Stimulated activated CD4-positive, alpha-beta T cell treated with anti-CD3 and anti-CD28 coated beads, Interleukin-4, amount 100 ng/mL, for 4 hours (primary cell): ENCODE measurements at regions not wholly inside any gene's neighbourhood (a gene's known extent, or its start where the extent isn't known, plus 50 kb on each side); places are given as distances from the start of the nearest gene placed in this dataset.
"Not testable (repeated sequence)": the region's sequence is repeated elsewhere in the genome, so short reads cannot be mapped to it uniquely, and the experiment has no call there.

ENCODE experiments used
- DNase-seq, 2 experiments: peaks; one replicate each; pipeline ENCODE4 v3.0.0-alpha.2; 2020

DNA sequence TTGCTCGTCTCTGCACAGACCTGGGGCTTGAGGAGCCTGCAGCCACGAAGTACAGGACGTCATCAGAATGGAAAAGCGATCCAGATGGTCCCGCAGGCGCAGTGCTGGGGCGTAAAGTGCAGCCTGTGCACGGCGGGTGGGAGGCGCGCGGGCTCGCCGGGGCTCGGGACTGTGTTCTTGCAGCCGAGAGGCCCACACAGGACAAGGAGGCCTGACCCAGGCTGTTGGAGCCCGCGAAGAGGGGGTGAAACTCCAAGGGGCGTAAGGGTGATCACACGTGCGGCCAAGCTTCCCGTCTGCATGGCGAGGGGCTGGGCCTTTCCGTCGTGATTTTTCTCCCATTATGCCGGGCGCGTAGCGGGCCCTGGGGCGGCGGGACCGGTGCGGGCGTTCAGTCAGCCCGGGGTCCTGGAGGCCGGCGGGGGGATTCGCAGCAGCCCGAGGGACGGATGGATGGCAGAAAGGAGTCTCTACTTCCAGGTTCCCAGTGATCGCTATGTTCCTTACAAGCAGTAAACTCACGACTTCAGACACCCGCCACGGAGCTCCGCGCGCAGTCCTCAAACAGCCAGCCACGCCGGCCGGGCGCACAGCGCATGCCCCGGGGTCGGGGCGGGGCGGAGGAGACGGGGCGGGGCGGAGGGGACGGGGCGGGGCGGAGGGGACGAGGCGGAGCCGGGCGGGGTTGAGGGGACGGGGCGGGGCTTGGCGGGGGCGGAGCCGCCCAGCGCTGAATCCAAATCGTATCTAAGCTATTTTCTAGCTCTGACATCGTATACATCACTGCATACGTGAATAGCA, 141.0 kb upstream of the KCNJ18 start:
- DNase-seq: peak; percentile 75 to 85

DNA sequence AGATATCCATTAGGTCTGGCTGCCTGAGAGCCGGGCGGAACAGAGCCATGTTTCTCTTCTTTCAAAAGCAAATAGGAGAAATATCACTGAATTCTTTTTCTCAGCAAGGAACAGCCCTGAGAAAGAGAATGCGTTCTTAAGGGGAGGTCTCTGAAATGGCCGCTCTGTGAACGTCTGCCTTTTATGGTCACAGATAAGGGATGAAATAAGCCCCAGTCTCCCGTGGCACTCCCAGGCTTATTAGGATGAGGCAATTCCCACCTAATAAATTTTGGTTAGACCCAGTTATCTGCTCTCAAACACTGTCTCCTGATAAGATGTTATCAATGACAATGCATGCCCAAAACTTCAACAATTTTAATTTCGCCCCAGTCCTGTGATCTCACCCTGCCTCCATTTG, 133.4 kb upstream of the KCNJ18 start:
- DNase-seq: not testable (repeated sequence)

DNA sequence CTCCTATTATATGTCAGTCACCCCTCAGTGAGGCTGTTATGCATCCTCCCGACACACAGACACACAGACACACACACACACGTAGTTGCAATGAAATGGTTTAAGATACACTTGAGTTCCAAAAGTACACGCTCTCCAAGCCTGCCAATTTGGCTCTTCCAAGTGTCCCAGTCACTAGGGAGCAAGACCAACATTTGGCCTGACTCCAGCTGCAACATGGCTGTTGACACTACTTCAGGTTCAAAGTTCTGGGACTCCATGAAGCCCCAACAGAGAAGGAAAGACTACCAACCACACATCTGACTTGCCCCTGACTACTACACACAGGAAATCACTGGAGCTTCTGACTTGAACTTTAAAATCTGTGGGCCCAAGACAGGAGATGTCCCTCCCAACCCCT, 128.1 kb upstream of the KCNJ18 start:
- no peak for DNase-seq

DNA sequence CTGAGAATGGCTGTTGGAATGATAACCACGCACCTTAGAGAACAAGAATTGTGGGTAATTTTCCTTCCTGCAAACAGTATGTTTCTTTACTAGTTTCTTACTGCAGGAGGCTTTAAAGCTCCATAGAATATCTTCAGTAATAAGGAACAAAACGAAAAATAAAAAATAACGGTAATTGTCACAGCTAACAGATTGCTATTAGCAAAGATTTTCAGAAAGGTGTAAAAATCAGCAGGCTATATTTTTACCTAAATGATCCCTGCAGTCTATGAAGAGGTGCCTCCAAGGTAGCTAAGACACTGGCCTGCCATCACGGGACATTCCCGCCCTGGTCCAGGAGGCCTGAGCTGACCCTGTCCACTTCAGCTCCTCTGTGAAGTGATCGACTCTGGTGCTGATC, 127.6 kb upstream of the KCNJ18 start:
- not testable (repeated sequence) for DNase-seq

DNA sequence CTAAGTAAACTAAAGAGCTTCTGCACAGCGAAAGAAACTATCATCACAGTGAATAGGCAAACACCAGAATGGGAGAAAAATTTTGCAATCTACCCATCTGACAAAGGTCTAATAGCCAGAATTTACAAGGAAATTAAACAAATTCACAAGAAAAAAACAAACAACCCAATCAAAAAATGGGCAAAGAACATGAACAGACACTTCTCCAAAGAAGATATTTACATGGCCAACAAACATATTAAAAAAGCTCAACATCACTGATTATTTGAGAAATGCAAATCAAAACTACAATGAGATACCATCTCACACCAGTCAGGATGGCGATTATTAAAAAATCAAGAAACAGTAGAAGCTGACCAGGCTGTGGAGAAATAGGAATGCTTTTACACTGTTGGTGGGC, 121.9 kb upstream of the KCNJ18 start:
- DNase-seq: not testable (repeated sequence)

DNA sequence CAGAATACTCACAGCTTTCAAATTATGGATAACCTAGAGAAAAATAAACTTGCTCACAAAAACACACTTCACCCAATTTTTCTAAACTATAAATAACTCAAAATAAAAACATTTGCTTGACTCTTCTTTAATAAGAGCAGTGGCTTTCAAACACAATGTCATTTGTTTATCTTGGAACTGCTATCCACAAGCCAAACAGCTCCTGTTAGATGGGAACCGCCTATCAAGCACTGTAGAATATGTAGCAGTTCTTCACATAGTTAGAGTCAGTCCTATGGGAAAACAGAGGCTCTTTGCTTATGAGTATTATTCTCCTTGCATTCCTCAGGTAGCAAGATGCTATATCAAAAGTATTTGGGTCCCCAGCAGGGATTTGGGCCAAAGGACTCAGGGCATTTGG, 120.2 kb upstream of the KCNJ18 start:
- not testable (repeated sequence) for DNase-seq

DNA sequence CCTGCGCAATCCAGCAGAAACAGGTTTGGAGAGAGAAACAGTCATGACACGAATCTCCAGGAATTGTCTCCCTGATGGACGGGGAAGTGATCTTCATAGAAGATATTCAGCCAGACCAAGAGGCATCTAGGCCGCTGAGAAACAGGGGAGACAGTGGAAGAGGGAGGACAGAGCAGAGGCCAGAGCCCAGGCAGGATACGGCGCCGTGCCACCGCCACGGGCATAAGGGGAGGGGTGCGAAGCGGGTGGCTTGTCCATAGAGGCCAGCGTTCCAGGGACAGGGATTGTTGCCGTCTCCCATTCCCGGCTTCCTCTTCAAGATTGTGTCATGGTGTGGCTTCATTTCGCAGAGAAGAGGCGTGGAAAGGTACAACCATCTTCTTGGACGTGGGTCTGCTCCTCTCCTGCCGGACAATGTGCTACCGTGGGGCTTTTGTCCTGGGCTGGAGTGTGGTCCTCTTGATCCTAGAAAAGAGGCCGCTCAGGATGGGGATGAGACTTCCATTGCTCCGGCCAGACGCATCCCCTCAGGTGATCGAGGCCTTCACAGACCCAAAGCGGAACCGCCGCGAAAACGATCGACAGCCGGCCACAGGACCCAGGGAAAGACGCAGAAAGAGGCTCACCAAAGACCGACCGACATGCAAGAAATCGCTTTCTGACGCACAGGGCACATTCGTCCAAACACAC, 118.9 kb upstream of the KCNJ18 start:
- DNase-seq: not testable (repeated sequence)

DNA sequence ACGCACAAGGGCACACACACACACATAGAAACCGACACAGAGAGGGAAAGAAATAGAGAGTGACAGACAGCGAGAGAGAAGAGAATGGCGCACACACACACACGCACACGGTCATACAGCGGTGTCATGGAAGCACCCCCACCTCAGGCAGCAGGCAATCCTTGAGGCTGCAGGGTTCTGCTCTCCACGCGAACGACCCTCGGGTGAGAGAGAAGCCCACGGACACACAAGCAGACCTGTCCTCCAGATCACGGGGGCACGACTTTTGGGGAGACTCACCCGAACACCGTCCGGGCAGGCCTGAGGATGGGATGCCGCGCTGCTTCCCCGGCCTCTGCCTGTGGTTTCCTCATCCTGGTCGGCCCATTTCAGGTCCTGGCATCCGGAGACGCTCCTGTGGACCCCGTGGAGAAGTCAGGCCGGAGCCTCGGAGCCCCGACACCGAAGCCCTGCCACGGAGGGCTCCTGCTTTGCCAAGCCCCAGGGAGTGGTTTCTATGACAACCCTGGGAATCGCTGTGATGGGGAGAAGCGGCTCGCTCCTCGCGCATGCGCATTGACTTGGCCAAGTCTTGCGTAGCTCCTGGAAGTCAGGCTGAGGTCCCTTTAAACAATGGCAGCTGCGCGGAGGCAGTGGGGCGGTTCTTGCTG, 118.2 kb upstream of the KCNJ18 start:
- DNase-seq: peak; percentile 45 to 50

DNA sequence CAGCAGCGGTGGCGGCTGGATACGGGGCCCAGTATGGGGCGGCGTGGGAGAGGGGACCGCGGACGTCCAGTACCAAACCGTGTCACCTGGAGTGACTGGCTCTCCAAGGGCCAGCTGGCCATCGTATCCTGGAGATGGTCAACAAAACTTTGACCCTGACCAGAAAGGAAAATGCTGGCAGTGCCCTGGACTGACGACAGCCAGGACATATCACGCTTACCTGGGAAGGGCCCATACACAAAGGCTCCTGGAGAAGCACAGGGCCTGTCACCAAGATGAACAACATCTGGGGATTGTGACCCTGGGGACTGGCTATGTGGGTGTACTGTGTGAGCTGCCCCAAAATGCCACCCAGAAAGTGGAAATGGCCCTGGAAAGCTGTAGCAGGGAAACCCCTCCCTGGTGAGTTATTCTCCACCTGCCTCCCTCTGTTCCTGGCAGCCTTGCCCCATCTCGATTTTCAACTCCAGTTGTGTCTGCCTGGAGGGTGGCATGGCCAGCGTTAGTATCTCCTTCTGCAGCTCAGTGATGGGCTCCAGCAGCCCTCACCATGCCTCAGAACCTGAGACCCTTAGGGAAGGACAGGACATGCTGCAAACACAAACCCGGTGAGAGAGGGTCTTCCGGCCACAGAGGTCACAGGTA, 117.6 kb upstream of the KCNJ18 start:
- DNase-seq: not testable (repeated sequence)

DNA sequence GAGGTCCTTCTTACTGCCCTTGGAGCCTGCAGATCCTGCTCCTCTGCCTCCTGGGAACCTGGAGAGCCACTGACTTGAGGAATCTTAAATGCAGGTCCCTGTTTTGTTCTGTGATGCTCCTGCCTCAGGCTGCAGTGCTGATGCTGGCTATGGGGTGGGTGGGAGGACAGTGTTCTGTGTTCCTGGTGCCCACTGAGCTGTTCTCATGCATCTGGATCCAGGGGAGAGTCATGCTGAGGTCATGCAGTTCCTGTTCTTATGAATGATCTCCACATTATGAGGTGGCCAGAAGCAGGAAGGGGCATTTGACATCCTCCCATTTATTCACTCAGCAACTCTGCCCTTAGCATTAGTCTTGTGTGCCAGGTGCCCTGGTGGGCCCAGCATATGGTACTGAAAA, 113.5 kb upstream of the KCNJ18 start:
- not testable (repeated sequence) for DNase-seq

DNA sequence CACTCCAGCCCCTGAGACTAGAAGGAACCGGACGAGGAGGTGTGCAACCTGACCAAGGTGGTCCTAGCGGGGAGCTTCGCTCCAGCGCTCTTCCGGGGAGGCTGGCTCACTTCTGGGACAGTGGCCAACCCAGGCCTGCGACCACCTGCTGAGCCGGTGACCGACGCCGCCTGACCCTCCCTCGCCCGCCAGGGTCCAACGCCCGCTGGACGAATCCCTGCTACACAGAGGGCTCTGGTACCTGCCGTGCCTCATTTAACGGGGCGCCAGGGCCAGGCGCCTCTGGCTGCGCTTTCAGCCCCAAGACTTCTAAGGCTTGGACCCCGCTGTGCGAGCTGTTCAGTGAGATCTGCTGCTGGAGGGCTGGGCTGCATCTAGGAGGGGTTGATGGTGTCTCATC, 99.5 kb upstream of the KCNJ18 start:
- DNase-seq: no peak

DNA sequence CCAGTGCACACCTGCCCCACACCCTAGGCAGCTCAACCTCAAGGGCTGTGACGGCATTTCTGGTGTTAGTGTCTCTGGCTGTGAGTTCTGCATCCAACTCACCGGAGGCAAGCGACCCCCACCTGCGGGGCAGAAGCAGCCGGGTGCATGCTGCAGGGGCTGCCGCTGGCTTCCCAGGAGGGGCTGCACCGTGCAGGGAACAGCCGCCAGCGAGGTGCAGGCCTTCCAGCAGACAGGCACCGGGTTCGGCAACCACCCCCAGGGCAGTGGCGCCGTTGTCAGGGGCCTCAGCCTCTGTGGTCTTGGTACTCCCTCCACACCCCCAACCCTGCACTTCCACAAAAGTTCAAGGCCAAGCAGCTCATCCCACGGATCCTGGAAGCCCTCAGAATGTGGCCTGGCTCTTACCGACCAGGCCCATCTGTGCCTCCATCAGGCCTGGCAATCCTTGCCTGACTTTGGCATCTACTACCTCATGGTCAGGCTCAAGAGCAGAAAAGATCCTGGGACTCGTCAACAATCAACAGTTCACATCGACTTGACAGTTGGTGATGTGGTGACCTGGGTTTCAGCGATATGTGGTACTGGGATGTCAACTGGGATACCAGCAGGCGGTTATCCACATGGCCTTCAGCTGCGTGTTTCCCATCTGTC, 98.7 kb upstream of the KCNJ18 start:
- DNase-seq: not testable (repeated sequence)

DNA sequence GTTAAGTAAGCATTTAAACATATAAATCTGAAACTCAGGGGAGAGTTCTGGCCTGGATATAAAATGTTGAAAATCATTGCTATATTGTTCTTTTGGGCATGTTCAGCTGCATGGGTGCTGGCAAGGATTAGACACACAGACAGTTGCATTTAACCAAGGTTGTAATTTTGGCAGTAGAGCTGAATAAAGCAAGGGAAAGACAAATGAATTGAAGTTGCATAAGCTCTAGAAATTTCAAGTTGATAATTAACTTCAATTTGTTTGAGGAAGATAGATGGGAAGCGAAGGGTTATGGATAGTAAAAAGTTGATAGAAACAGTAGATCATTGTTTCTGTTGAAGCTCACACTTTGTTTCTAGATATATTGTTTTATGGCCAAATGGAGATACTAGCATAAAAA, 97.2 kb upstream of the KCNJ18 start:
- no peak for DNase-seq

DNA sequence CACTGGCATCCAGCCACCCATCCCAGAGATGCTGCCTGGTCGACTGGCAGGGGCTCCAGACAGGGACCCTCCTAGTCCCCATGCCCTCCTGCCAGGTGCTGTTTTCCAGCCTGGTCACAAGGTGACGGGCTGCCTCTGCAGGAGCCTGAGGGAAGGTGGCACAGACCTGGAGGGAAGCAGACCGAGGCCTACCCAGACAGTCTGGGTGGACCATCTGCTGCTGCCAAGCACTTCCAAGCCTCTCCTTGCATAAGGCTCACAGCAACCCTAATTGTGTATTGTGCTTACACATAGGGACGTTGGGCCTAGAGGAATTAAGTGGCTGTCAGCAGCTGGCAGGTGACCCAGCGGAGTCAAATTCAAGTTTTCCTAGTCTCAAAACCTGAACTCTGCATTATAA, 90.1 kb upstream of the KCNJ18 start:
- DNase-seq: no peak

DNA sequence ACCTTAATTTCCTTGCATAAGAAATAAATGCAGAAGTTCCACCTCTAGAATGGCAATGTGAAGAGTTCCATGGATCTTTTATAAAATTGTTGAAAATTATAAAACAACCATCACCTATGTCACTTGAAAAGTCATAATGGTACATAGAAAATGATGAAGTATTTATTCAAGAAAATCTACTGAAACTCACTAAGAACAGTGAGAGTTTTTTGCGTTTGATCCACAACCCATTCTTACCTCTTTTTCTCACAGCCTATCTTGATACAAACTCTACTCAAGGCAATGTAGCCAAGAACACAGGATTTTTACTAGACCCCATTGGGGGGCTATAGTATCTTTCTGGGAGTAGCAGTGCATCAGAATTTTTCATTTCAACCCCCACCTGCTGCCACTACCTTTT, 89.0 kb upstream of the KCNJ18 start:
- DNase-seq: not testable (repeated sequence)

DNA sequence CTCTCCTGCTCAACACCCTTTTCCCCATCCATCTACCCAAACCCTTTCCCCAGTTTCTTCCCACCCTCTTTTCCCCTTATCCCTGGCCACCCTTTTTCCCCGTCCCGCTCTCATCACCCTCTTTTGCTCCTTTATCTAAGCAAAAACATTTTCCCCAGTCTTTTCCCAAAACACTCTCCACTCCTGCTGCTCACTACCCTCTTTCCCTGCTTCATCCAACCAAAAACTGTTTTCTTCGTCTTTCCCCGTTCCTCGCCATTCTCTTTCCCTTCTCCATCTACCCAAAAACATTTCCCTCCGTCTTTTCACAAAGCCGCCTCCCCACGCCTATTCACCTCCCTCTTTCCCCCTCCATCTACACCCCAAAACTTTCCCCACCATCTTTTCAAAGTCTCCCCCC, 80.9 kb upstream of the KCNJ18 start:
- not testable (repeated sequence) for DNase-seq

DNA sequence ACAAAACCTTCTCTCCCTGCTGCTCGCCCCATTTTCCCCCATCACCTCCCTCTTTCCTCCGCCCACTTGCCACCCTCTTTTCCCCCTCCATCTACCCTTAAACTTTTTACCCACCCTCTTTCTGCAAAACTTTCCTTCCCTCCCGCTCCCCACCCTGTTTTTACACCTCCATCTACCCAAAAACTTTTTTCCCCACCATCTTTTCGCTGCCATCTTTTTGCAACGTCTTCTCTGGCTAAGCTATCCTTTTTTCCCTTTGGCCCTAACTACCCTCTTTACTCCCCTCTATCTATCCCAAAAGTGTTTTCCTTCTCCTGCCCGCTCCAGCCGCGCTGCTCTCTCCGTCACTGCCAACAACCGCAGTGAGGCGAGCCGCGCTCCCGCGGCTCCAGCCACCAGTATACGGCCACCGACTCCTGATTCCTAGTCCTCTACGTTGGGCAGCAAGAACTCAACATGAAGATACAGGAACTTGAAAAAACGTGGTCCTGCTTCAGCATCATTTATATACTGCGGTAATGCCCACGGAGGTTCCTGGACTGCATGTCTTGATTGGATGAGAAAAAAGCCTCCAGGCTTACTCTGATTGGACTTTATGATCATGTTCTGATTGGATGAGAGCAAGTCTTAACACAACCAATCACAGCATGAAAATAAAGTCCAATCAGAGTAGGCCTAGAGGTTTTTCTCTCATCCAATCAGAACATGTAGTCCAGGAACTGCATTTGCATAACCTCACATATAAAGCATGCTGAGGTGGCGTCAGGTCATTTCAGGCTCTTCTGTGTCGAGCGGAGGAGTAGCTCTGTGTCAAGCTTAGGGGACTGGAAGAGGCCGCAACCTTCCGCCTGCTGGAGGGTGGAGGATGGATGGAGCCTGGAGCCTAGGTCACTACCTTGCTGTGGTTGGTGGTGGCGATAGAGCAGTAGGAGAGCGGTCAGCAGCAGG, 79.9 kb upstream of the KCNJ18 start:
- not testable (repeated sequence) for DNase-seq

DNA sequence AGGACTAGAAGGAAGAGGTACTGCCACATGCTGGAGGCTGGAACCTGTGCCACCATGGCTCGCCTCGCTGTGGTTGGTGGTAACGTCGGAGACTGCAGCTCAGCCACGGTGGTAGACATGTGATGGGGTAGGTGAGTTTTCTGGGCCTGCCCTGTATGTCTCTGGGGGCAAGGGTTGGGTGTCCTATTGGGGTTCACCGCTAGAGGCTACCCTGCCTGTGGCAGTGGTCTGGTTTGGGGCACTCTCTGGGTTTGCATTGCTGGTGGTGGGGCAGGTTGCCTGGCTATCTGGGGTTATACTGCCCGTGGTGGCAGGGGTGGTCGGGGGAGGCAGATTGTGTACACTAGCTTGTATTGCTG, 79.3 kb upstream of the KCNJ18 start:
- DNase-seq: no peak

DNA sequence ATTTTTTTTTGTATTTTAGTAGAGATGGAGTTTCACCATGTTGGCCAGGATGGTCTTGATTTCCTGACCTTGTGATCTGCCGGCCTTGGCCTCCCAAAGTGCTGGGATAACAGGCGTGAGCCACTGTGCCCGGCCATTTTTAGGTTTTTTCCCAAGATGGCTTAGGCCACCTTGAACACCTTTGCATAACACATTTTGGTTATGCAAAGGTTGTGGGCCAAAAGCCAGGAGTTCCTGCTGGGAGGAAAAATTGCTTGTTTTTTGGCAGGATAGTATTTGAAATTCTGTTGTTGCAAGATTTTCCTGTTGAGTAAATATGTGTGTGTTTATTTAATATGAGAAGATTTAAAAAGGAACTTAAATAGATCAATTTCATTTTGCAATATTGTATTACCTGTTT, 65.3 kb upstream of the KCNJ18 start:
- DNase-seq: not testable (repeated sequence)
